NCI-H128 (cell line): ENCODE measurements at regions not wholly inside any gene's neighbourhood (a gene's known extent, or its start where the extent isn't known, plus 50 kb on each side); places are given as distances from the start of the nearest gene placed in this dataset.

Source experiments
- DNase-seq: peaks from one replicate; lab custom pipeline; 2025; ENCODE audit not compliant: unreplicated experiment; lab: John Stamatoyannopoulos, UW

- no peak for DNase-seq
These were observed 114.5 kb upstream of the C1orf21 start for GRCh38 chr1:184272175-184272866.

DNA sequence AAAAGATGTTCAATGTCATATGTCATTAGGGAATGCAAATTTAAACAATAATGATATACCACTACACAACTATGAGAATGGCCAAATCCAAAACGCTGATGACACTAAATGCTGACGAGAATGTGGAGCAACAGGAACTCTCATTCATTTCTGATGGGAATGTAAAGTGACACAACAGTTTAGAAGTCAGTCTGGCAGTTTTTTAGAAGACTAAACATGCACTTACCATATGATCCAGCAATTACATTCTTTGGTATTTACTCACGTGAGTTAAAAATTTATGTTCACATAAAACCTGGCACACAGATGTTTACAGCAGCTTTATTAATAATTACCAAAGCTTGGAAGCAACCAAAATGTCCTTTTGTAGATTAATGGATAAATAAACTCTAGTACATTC, 110.4 kb upstream of the C1orf21 start:
- no peak for DNase-seq

DNA sequence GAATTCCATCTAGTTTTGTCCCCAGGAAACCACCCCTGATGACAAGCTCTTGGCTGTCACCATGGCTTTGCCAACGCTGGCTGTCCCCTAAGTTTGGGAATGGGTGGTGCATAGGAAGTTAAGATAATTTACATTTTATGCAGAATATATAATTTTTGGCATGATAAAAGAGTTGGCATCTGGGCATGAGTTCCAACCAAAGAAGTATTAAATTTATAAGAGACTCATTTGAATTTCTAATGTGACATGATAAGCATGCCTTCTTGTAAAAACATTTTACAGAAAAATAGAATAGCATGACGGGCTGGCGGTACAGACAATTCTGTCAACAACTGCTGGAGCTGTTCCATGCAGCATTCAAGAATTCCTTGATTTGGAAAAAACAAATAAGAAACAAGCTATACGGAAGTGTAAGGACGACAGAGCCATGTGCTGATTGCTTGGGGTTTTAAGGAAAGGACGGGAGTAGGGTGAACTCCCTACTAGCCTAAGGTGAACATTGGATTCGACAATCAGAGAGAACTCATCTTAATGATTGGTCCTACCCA, 106.8 kb upstream of the C1orf21 start:
- DNase-seq = no peak

DNA sequence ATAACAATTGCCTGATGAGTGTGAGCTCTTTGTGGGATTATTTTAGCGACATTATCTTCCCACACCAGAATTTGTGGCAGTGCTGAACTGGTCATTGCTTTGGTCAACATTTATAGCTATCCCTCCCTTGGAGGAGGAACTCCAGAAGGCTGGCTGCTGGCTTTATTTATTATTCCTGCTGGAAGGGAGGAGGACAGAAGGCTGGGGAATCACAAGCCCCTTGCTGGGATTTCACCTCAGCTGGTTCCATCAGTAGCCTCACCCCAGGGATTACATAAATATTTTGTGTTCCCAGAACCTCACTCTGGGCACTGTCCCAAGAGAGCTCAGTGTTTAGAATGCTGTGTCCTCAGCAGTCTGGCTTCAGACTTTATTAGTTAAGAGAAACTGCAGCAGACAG, 102.8 kb upstream of the C1orf21 start:
- DNase-seq = no peak

DNA sequence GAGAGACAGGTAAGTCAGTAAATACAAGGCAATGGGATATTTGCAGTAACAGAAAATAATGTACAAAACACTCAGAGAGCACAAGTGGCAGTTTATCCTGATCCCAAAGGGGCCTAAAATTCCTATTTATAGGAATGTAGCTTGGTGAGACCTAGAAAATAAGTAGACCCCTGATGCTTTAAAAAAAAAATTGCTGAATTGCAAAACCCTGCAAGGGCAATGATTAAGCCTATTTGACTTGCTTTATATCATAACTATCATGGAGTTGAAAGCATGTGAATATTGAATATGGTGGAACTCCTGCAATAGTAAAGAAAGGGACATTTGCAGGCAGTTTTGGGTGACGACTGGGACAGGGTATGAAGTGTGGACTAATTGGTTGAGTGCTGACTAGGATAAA, 101.9 kb upstream of the C1orf21 start:
- DNase-seq = no peak

DNA sequence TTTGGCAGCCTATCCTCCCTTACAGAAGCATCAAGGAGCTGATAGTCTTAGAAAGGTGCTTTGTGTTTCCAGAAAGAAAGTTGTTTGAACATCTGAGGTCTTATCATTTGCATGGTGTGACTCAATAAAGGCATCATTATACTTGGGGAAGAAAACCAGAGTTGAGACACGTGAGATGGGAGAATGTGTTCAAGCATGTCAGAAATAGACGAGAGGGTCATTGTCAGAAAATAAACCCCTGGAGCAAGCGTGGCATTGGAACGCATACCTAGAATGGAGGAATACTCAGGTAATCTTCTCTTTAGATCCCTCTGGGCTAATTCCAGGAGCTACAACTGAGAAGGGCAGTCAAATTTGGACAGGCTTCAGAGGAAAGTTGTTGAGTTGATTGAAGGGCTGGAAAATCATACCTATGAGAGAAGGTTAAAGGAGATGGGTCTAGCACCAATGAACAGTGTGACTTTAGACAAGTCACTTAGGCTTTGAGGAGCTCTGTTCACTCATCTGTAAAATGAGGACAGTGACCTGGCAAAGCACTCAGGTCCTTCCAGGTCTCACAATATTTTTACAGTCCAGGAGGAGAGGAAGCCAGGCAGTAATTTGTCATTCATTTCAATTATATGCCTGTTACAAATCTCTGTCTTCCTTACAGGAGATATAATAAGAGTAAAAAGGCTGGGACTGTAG, 101.3 kb upstream of the C1orf21 start:
- no peak for DNase-seq

DNA sequence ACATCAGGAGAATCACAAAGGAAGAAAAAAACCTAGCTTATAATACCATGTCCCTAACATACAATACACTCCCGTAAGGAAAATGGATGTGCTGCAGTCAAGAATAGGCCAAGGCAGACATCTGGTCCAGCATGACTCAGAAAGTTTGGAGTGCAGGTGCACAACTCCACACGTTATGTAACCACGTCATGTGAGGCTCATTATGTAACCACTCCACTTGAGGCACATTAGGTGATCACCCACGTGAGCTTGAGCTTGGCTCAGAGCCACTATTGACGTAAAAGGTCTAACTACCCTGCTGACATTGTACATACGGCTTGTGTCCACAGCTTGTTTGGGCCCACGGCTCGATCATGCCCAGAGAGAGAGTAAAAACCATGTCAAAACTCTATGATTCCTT, 99.8 kb upstream of the C1orf21 start:
- DNase-seq = no peak

DNA sequence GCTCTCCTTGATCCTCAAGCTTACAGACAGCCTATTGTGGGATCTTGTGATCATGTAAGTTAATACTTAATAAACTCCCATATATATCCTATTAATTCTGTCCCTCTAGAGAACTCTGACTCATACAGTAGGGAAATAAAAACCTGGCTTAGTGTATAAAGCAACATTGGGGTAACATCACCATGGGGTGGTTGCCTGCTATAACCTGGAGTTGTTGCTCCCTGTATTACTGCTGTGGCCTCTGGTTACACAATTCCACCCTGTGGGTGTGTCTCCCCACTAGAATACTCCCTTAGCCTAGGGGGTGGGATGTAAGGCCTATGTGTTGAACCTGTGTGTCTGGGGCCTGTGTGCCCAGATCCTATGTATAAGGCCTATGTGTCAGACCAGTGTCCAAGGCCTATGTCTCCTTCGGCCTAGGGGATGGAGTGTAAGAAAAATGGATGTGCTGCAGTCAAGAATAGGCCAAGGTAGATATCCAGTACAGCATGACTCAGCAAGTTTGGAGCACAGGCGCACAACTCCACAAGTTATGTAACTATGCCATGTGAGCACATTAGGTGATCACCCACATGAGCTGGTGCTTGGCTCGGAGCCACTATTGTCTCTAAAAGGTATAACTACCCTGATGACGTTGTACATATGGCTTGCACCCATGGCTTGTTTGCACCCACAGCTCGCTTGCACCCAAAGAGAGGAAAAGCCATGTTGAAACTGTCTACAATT, 96.8 kb upstream of the C1orf21 start:
- no peak for DNase-seq

- DNase-seq = no peak
These were observed 95.1 kb upstream of the C1orf21 start for GRCh38 chr1:184291701-184292100.

DNA sequence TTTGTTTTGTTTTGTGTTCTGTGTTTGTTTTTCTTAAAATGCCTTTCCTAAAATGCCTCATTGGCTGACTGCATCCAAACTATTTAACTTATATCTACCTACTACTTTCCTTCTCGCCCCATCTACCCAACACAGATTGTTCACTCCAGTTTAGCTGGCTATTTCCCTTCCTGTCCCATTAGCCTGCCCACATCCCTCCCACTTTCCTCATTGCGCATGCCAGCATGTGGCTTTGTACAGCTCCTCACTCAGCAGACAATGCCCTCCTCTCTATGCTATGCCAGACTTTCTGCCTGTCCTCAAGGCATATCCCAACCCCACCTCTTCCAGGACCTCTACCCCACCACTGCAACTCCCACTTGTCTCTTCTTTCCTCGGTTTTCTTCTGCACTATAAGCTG, 94.7 kb upstream of the C1orf21 start:
- no peak for DNase-seq

DNA sequence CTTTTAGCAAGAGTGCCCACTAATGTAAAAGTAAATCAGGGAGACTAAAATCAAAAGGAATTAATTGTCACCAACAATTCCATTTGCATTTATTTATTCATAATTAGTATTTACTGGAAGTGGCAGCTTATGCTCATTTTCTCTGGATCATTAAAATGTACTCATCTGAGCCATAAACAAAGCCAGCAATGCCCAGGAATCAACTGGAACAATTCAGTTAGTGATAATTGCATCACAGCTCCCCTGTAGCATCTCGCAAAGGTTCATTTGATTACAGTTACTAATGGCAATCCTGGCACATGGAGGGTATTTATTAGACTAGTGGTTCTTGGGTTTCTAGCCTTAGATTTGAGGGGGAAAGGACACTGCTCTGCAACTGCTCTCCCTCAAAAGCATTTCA, 92.7 kb upstream of the C1orf21 start:
- DNase-seq = no peak

DNA sequence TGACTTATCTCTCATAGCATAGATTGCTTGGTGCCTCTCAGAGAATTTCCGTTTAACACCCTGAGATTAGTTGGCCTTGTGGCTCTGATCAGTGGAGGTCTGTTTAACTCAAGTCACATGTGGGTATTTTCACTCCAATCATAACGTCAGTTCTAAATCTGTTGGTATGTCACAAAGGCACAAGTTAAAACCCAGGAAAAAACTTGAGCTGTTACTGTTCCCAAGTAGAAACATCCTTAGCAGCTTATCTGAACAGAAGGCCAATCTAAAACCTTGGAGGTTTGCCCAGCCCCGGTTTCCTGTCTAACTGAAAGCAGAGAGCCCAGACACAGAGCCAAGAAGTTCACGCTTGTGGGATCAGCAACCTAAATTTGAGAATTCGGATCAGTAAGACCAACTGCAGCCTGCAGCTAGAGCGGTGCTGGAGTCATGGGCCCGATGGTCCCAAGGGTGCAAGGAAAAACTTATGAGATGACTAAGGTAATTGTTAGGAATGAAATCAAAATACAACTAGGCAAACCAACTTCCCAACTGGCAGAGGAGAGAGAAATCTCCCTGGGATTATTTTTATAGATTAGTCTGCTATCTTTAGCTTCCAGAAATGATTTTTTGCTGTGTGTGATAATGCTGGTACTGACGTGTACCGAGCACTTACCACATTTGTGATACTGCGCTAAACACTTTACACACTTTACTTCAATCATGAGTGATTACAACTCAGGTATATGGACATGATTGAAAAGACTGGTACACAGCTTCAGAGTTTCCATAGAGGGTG, 90.2 kb upstream of the C1orf21 start:
- DNase-seq = no peak

GRCh38 chr1:184297244-184297750, 89.5 kb upstream of the C1orf21 start:
- DNase-seq = no peak

- DNase-seq = no peak
These were observed 88.1 kb upstream of the C1orf21 start for GRCh38 chr1:184298440-184299405.

DNA sequence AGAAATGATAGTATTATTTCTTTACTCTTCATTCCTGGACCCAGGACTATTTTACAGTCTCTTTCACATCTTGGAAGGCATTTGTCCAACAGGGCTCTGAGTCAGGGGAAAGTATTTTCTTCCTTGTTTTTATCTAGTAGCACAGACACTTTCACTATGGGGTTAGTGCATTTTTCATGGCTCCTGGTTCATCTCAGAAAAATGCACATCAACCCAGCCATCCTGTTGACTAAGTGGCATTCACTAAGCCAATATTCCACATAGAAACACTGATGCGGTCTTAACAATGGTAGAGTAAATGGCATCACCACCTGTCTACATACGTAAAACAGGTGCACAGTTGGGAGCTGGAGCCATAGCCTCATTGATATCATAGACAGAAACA, 87.4 kb upstream of the C1orf21 start:
- DNase-seq = no peak

DNA sequence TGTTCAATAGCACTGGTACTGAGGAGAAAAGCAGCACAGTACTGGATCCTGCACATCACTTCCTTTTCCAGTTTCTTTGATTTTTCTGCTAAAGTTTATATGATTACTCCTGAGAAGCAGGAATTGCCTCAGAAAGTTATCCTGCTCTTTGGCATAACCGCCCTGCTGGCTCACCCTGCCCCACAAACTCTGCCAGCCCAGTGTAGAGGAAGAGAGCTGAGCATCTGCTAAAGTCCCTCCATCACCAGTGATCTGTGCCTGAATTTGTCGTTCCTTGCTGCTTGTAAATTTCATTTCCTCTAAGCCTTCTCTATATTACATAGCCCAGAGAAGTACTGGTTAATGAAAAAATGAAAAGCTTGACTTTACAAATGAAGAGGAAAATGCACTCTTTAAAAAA, 87.0 kb upstream of the C1orf21 start:
- DNase-seq = no peak

- no peak for DNase-seq
These were observed 86.4 kb upstream of the C1orf21 start for GRCh38 chr1:184300446-184300845.

- DNase-seq = no peak
These were observed 85.6 kb upstream of the C1orf21 start for GRCh38 chr1:184301227-184301626.

DNA sequence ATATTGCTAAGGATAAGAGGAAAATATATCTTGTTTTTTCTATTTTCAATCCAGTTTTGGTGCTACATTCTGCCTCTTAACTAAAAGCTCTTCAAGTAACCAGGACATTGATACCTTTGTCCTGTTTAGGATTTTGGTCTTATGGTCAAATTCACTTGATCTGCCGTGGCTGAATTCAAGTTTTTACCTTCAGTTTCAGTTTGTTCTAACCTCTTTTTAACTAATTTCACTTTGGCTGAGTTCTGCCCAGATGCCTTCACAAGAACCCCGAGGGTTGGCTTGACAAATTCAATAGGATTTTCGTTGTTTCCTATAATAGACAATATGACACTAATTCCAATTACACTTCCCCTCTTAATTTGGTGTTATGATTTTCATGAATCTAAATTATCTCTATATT, 84.5 kb upstream of the C1orf21 start:
- DNase-seq = no peak
